GM12864 (cell line): ENCODE measurements at regions not wholly inside any gene's neighbourhood (a gene's known extent, or its start where the extent isn't known, plus 50 kb on each side); places are given as distances from the start of the nearest gene placed in this dataset.

ENCODE experiments used
- DNase-seq: peaks from one replicate; pipeline ENCODE4 v3.0.0-alpha.2; 2011; ENCODE audit warnings: low read depth
- H3K4me3 ChIP-seq: 2 replicates; pipeline ENCODE4 v1.5.1; 2011; ENCODE audit warnings: mild to moderate bottlenecking, low read depth, low read length, control low read depth
- CTCF ChIP-seq: IDR thresholded peaks from 2 replicates; pipeline ENCODE4 v1.5.1; 2011; ENCODE audit warnings: low read depth, mild to moderate bottlenecking, moderate library complexity, low read length, control low read depth, inconsistent platforms; ENCODE audit errors: missing control alignments

- TF ChIP-seq CTCF: no peak
- DNase-seq: no peak
- H3K4me3 ChIP-seq: no peak overlapping the region
These were observed 381.3 kb upstream of the MAF start for GRCh38 chr16:79981814-79982213.

- H3K4me3 ChIP-seq: no peak overlapping the region
- DNase-seq: no peak
- TF ChIP-seq CTCF: no peak
These were observed 380.3 kb upstream of the MAF start for GRCh38 chr16:79980650-79981521.

GRCh38 chr16:79977940-79978836 lies 377.7 kb upstream of the MAF start:
- no peak for DNase-seq
- no peak overlapping the region for H3K4me3 ChIP-seq
- TF ChIP-seq CTCF: no peak

GRCh38 chr16:79973320-79973719 lies 372.8 kb upstream of the MAF start:
- H3K4me3 ChIP-seq: no peak overlapping the region
- no peak for DNase-seq
- TF ChIP-seq CTCF: no peak

GRCh38 chr16:79972053-79972704 lies 371.6 kb upstream of the MAF start:
- H3K4me3 ChIP-seq: no peak overlapping the region
- DNase-seq: no peak
- no peak for TF ChIP-seq CTCF

GRCh38 chr16:79971237-79971572 lies 370.7 kb upstream of the MAF start:
- TF ChIP-seq CTCF: no peak
- DNase-seq: no peak
- no peak overlapping the region for H3K4me3 ChIP-seq
